Liver (tissue), 8 donors: ENCODE measurements at regions not wholly inside any gene's neighbourhood (a gene's known extent, or its start where the extent isn't known, plus 50 kb on each side); places are given as distances from the start of the nearest gene placed in this dataset.

Experiments used
- DNase-seq: peaks from one replicate; pipeline ENCODE4 v3.0.0-alpha.2; 2017; ENCODE audit warnings: low spot score
- H3K27ac ChIP-seq, 2 donors: one replicate each; pipeline ENCODE4 v1.7.0; 2013; ENCODE audit warnings: inconsistent platforms in 2 of 2, low read length in 2 of 2, control low read depth in 1 of 2, low read depth in 1 of 2, mild to moderate bottlenecking in 1 of 2
- H3K27me3 ChIP-seq, 4 donors: one replicate each; pipeline versions ENCODE4 v1.6.1 to v1.7.0; 2013; ENCODE audit warnings: low read length in 3 of 4, inconsistent platforms in 1 of 4, mild to moderate bottlenecking in 1 of 4, moderate library complexity in 1 of 4; ENCODE audit not compliant: control insufficient read depth in 4 of 4, insufficient read depth in 4 of 4
- H3K36me3 ChIP-seq, 4 donors: one replicate each; pipeline versions ENCODE4 v1.6.1 to v1.7.0; 2013; ENCODE audit warnings: low read length in 3 of 4, mild to moderate bottlenecking in 3 of 4, low read depth in 1 of 4, moderate library complexity in 1 of 4; ENCODE audit not compliant: control insufficient read depth in 4 of 4, insufficient read depth in 3 of 4
- H3K4me1 ChIP-seq, 4 donors: one replicate each; pipeline versions ENCODE4 v1.6.1 to v1.7.0; 2013; ENCODE audit warnings: low read length in 3 of 4, mild to moderate bottlenecking in 3 of 4, moderate library complexity in 1 of 4; ENCODE audit not compliant: control insufficient read depth in 4 of 4, insufficient read depth in 4 of 4
- H3K4me3 ChIP-seq, 3 donors: one replicate each; pipeline versions ENCODE4 v1.6.1 to v1.7.0; 2013; ENCODE audit warnings: low read length in 3 of 3, control low read depth in 1 of 3, low read depth in 1 of 3, mild to moderate bottlenecking in 1 of 3
- H3K9ac ChIP-seq, 2 donors: one replicate each; pipeline ENCODE4 v1.7.0; 2013; ENCODE audit warnings: low read length in 2 of 2, mild to moderate bottlenecking in 2 of 2, moderate library complexity in 2 of 2, control low read depth in 1 of 2, low read depth in 1 of 2
- H3K9me3 ChIP-seq, 4 donors: one replicate each; pipeline versions ENCODE4 v1.6.1 to v1.7.0; 2013; ENCODE audit warnings: low read length in 3 of 4; ENCODE audit not compliant: control insufficient read depth in 4 of 4
- EGR1 ChIP-seq, 2 donors: IDR thresholded peaks; 2 replicates each; pipeline ENCODE4 v1.6.1; 2016 to 2018; ENCODE audit warnings: antibody characterized with exemption in 2 of 2, low read depth in 2 of 2
- FOXA1 ChIP-seq: IDR thresholded peaks from 2 replicates; pipeline ENCODE4 v1.6.1; 2016; ENCODE audit warnings: antibody characterized with exemption
- FOXA2 ChIP-seq: IDR thresholded peaks from 2 replicates; pipeline ENCODE4 v1.6.1; 2016; ENCODE audit warnings: antibody characterized with exemption
- GABPA ChIP-seq, 2 donors: IDR thresholded peaks in 1 of 2; conservative IDR thresholded peaks in 1 of 2; 2 replicates each; pipeline ENCODE4 v1.6.1; 2016; ENCODE audit warnings: antibody characterized with exemption in 2 of 2, mild to moderate bottlenecking in 1 of 2, moderate library complexity in 1 of 2
- HNF4A ChIP-seq, 2 donors: conservative IDR thresholded peaks; 2 replicates each; pipeline ENCODE4 v1.6.1; 2016; ENCODE audit warnings: antibody characterized with exemption in 2 of 2, mild to moderate bottlenecking in 2 of 2
- HNF4G ChIP-seq: IDR thresholded peaks from 2 replicates; pipeline ENCODE4 v1.6.1; 2016; ENCODE audit warnings: antibody characterized with exemption
- JUND ChIP-seq, 2 donors: IDR thresholded peaks; 2 replicates each; pipeline ENCODE4 v1.6.1; 2016; ENCODE audit warnings: antibody characterized with exemption in 2 of 2
- NR2F2 ChIP-seq: IDR thresholded peaks from 2 replicates; pipeline ENCODE4 v1.6.1; 2016; ENCODE audit warnings: antibody characterized with exemption
- RAD21 ChIP-seq, 2 donors: IDR thresholded peaks; 2 replicates each; pipeline ENCODE4 v1.6.1; 2016; ENCODE audit warnings: antibody characterized with exemption in 2 of 2, mild to moderate bottlenecking in 2 of 2
- RXRA ChIP-seq, 2 donors: IDR thresholded peaks; 2 replicates each; pipeline ENCODE4 v1.6.1; 2017 to 2018; ENCODE audit warnings: antibody characterized with exemption in 2 of 2, mild to moderate bottlenecking in 1 of 2
- SP1 ChIP-seq: IDR thresholded peaks from 2 replicates; pipeline ENCODE4 v1.6.1; 2018; ENCODE audit warnings: antibody characterized with exemption, mild to moderate bottlenecking
- TAF1 ChIP-seq: conservative IDR thresholded peaks from 2 replicates; pipeline ENCODE4 v1.6.1; 2016; ENCODE audit warnings: antibody characterized with exemption, mild to moderate bottlenecking
- YY1 ChIP-seq: IDR thresholded peaks from 2 replicates; pipeline ENCODE4 v1.6.1; 2016; ENCODE audit warnings: antibody characterized with exemption, mild to moderate bottlenecking
- WGBS: extraction: QIAGEN DNeasy Blood & Tissue Kit; methylation state at CpG from one replicate; pipeline ENCODE4 v1.1.7; 2013; 5-methylcytosine and 5-hydroxymethylcytosine counted together
- TF ChIP-seq, protein P1 (sequence below): fragments of 150-350 bp; IDR thresholded peaks from 2 replicates; pipeline ENCODE4 v1.5.1; 2017; ENCODE audit warnings: improper control_type of control experiment, low read depth, low read length; ENCODE audit not compliant: missing input control
- TF ChIP-seq, protein P2 (sequence below): IDR thresholded peaks from 2 replicates; pipeline ENCODE4 v1.6.1; 2016; ENCODE audit warnings: antibody characterized with exemption
- TF ChIP-seq, protein P3 (sequence below): IDR thresholded peaks from 2 replicates; pipeline ENCODE4 v1.6.1; 2016; ENCODE audit warnings: antibody characterized with exemption
- TF ChIP-seq, protein P4 (sequence below): IDR thresholded peaks from 2 replicates; pipeline ENCODE4 v1.6.1; 2016; ENCODE audit warnings: antibody characterized with exemption, mild to moderate bottlenecking
- TF ChIP-seq, protein P5 (sequence below): IDR thresholded peaks from 2 replicates; pipeline ENCODE4 v1.6.1; 2016; ENCODE audit warnings: antibody characterized with exemption
- donor health status: healthy.
- donor health status: healthy.
- donor health status: healthy.
- donor health status: healthy.
- donor health status: healthy.

DNA sequence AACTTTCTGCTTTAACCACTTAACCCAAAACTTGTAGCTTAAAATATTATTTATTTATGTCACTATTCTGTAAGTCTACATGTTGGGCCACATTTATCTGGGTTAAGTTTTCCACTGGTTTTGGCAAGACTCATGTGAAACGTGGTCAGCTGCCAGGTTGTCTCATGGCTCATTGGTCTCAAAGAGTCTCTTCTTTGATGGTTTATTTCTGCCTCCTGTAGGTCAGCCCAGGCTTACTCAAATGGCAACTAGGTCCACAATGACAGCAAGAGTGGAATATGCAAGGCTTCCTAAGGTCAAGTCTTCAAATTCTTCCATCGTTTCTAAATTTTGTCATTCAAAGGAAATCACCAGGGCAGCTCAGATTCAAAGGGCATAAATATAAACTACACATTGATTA is 828.7 kb downstream of the PCDH7 start:
- TF ChIP-seq YY1 (no peak), HNF4A (conservative IDR thresholded peaks at IDR 0.05) (no peak), RAD21 (IDR thresholded peaks at IDR 0.05) (no peak), FOXA1 (no peak), RXRA (IDR thresholded peaks at IDR 0.05) (no peak), JUND (IDR thresholded peaks at IDR 0.05) (no peak), TAF1 (no peak), NR2F2 (no peak), FOXA2 (no peak), HNF4G (no peak), GABPA (IDR thresholded peaks at IDR 0.05 in 1 of 2, conservative IDR thresholded peaks at IDR 0.05 in 1 of 2) (no peak), EGR1 (IDR thresholded peaks at IDR 0.05; ENCODE audit: low read depth in 2 of 2) (no peak), SP1 (no peak)
- TF ChIP-seq, protein P1, sequence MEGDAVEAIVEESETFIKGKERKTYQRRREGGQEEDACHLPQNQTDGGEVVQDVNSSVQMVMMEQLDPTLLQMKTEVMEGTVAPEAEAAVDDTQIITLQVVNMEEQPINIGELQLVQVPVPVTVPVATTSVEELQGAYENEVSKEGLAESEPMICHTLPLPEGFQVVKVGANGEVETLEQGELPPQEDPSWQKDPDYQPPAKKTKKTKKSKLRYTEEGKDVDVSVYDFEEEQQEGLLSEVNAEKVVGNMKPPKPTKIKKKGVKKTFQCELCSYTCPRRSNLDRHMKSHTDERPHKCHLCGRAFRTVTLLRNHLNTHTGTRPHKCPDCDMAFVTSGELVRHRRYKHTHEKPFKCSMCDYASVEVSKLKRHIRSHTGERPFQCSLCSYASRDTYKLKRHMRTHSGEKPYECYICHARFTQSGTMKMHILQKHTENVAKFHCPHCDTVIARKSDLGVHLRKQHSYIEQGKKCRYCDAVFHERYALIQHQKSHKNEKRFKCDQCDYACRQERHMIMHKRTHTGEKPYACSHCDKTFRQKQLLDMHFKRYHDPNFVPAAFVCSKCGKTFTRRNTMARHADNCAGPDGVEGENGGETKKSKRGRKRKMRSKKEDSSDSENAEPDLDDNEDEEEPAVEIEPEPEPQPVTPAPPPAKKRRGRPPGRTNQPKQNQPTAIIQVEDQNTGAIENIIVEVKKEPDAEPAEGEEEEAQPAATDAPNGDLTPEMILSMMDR, result no peak
- TF ChIP-seq, protein P2, sequence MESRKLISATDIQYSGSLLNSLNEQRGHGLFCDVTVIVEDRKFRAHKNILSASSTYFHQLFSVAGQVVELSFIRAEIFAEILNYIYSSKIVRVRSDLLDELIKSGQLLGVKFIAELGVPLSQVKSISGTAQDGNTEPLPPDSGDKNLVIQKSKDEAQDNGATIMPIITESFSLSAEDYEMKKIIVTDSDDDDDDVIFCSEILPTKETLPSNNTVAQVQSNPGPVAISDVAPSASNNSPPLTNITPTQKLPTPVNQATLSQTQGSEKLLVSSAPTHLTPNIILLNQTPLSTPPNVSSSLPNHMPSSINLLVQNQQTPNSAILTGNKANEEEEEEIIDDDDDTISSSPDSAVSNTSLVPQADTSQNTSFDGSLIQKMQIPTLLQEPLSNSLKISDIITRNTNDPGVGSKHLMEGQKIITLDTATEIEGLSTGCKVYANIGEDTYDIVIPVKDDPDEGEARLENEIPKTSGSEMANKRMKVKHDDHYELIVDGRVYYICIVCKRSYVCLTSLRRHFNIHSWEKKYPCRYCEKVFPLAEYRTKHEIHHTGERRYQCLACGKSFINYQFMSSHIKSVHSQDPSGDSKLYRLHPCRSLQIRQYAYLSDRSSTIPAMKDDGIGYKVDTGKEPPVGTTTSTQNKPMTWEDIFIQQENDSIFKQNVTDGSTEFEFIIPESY, result no peak
- TF ChIP-seq, protein P3, sequence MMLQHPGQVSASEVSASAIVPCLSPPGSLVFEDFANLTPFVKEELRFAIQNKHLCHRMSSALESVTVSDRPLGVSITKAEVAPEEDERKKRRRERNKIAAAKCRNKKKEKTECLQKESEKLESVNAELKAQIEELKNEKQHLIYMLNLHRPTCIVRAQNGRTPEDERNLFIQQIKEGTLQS, result no peak
- TF ChIP-seq, protein P4, sequence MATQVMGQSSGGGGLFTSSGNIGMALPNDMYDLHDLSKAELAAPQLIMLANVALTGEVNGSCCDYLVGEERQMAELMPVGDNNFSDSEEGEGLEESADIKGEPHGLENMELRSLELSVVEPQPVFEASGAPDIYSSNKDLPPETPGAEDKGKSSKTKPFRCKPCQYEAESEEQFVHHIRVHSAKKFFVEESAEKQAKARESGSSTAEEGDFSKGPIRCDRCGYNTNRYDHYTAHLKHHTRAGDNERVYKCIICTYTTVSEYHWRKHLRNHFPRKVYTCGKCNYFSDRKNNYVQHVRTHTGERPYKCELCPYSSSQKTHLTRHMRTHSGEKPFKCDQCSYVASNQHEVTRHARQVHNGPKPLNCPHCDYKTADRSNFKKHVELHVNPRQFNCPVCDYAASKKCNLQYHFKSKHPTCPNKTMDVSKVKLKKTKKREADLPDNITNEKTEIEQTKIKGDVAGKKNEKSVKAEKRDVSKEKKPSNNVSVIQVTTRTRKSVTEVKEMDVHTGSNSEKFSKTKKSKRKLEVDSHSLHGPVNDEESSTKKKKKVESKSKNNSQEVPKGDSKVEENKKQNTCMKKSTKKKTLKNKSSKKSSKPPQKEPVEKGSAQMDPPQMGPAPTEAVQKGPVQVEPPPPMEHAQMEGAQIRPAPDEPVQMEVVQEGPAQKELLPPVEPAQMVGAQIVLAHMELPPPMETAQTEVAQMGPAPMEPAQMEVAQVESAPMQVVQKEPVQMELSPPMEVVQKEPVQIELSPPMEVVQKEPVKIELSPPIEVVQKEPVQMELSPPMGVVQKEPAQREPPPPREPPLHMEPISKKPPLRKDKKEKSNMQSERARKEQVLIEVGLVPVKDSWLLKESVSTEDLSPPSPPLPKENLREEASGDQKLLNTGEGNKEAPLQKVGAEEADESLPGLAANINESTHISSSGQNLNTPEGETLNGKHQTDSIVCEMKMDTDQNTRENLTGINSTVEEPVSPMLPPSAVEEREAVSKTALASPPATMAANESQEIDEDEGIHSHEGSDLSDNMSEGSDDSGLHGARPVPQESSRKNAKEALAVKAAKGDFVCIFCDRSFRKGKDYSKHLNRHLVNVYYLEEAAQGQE, result no peak
- TF ChIP-seq, protein P5, sequence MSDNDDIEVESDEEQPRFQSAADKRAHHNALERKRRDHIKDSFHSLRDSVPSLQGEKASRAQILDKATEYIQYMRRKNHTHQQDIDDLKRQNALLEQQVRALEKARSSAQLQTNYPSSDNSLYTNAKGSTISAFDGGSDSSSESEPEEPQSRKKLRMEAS, result no peak
- Histone ChIP-seq H3K4me3 (no peak overlapping the region), H3K4me1 (no peaks in the 10 kb centered on the region), H3K36me3 (no peaks in the 10 kb centered on the region), H3K9ac (no peak overlapping the region), H3K27ac (no peak overlapping the region), H3K27me3 (no peaks in the 10 kb centered on the region), H3K9me3 (no peaks in the 10 kb centered on the region)
- DNase-seq, result no peak
- WGBS, result 61% methylated on average over 2 of the region's 2 CpGs

DNA sequence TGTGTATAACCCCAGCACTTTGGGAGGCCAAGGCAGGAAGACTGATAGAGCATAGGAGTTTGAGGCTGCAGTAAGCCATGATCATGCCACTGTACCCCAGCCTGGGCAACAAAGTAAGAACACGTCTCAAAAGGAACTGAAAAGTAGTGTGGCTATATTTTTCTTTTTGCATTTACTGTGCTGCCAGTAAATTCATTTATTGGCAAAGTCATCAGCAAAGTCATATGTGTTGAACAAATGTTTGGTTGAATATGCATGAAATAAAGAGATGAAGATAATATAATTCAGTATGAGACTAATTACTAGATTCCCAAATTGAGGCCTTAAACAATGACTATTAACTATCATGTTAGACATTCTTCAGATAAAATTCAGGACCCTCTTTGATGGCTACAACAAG is 829.1 kb downstream of the PCDH7 start:
- no peak for DNase-seq
- no peak overlapping the region for H3K27ac ChIP-seq
- H3K36me3 ChIP-seq, result no peaks in the 10 kb centered on the region
- H3K9ac ChIP-seq, result no peak overlapping the region
- WGBS, result 93% methylated on average over 1 of the region's 1 CpG
- TF ChIP-seq, protein P2, result no peak
- TF ChIP-seq RAD21 (IDR thresholded peaks at IDR 0.05), result no peak
- TF ChIP-seq, protein P5, result no peak
- no peaks in the 10 kb centered on the region for H3K27me3 ChIP-seq
- H3K4me3 ChIP-seq, result no peak overlapping the region
- no peaks in the 10 kb centered on the region for H3K9me3 ChIP-seq
- no peaks in the 10 kb centered on the region for H3K4me1 ChIP-seq
